Panc1 (cell line): ENCODE measurements at regions not wholly inside any gene's neighbourhood (a gene's known extent, or its start where the extent isn't known, plus 50 kb on each side); places are given as distances from the start of the nearest gene placed in this dataset.

Source experiments
- ATAC-seq: fragments of 200-7000 bp; cut with Tn5 transposase; 2 replicates; pipeline ENCODE4 v1.9.1; 2020; ENCODE audit warnings: mild to moderate bottlenecking, moderate library complexity
- BruUV-seq: library from RNA; stranded (reverse); fragments of 400-500 nt; replicated peaks from 2 replicates; lab custom pipeline; 2021; lab: Mats Ljungman, UMichigan
- CTCF ChIA-PET: fragments of 300-600 bp; sonication (Branson Sonifier 250); formaldehyde crosslinking; loops from one replicate; lab custom pipeline; 2022; ENCODE audit warnings: antibody characterized with exemption; lab: Charles Lee
- POLR2A ChIA-PET: fragments of 300-600 bp; sonication (Branson Sonifier 250); formaldehyde crosslinking; loops from one replicate; lab custom pipeline; 2022; ENCODE audit warnings: antibody characterized with exemption; lab: Charles Lee
- DNase-seq: peaks from one replicate; pipeline ENCODE4 v3.0.0-alpha.2; 2010; ENCODE audit warnings: low read depth, low spot score
- H3K27ac ChIP-seq: 2 replicates; pipeline ENCODE4 v1.5.1; 2011; ENCODE audit warnings: mild to moderate bottlenecking, low read length, inconsistent platforms
- H3K27me3 ChIP-seq: fragments of 200-500 bp; sonication (Bioruptor generic); 2 replicates; pipeline ENCODE4 v1.6.0; 2014; ENCODE audit warnings: low read length, inconsistent platforms; ENCODE audit not compliant: control insufficient read depth, insufficient read depth
- H3K36me3 ChIP-seq: fragments of 200-500 bp; sonication (Bioruptor generic); 2 replicates; pipeline ENCODE4 v1.5.1; 2014; ENCODE audit warnings: inconsistent platforms, mild to moderate bottlenecking, low read length, moderate library complexity; ENCODE audit not compliant: control insufficient read depth, insufficient read depth
- H3K4me1 ChIP-seq: 2 replicates; pipeline ENCODE4 v1.5.1; 2011; ENCODE audit warnings: inconsistent platforms, mild to moderate bottlenecking, low read length, moderate library complexity; ENCODE audit not compliant: control insufficient read depth, insufficient read depth
- H3K4me3 ChIP-seq, 2 experiments: 2 replicates each; pipeline ENCODE4 v1.5.1; 2011 to 2012; ENCODE audit warnings: low read depth in 2 of 2, low read length in 2 of 2, mild to moderate bottlenecking in 2 of 2, inconsistent platforms in 1 of 2, moderate library complexity in 1 of 2
- H3K9me3 ChIP-seq: fragments of 200-500 bp; sonication (Bioruptor generic); 2 replicates; pipeline ENCODE4 v1.5.1; 2014; ENCODE audit warnings: low read depth, mild to moderate bottlenecking, inconsistent platforms, low read length, moderate library complexity; ENCODE audit not compliant: control insufficient read depth, insufficient read depth
- CTCF ChIP-seq: fragments of 450-650 bp; IDR thresholded peaks from 2 replicates; pipeline ENCODE4 v1.5.1; 2017; ENCODE audit warnings: mild to moderate bottlenecking
- POLR2AphosphoS5 ChIP-seq: IDR thresholded peaks from 2 replicates; pipeline ENCODE4 v1.6.1; 2012; ENCODE audit warnings: mild to moderate bottlenecking, low read depth, low read length, moderate library complexity
- REST ChIP-seq, 2 experiments: IDR thresholded peaks; 2 replicates each; pipeline ENCODE4 v1.6.1; 2011 to 2012; ENCODE audit warnings: low read depth in 2 of 2, control low read depth in 1 of 2, low read length in 1 of 2, mild to moderate bottlenecking in 1 of 2, moderate library complexity in 1 of 2; ENCODE audit not compliant: insufficient read depth in 1 of 2
- SIN3A ChIP-seq: IDR thresholded peaks from 2 replicates; pipeline ENCODE4 v1.6.1; 2012; ENCODE audit warnings: low read depth, mild to moderate bottlenecking, low read length, moderate library complexity, borderline replicate concordance; ENCODE audit not compliant: insufficient read depth
- TCF7L2 ChIP-seq: IDR thresholded peaks from 2 replicates; pipeline ENCODE4 v1.6.1; 2011; ENCODE audit warnings: mild to moderate bottlenecking, low read depth, low read length, inconsistent platforms
- in situ Hi-C: cut with HindIII; loops from 2 replicates; pipeline ENCODE4 v1.10.0; 2016; ENCODE audit warnings: low sequenced_read_pairs, low pct_unique_long_range_greater_than_20kb
- intact Hi-C: fragments of 100-400 bp; cut with micrococcal nuclease; formaldehyde crosslinking; loops from one replicate; pipeline ENCODE4 v1.10.0; 2022; ENCODE audit not compliant: unreplicated experiment

GRCh38 chr2:241964133-241964532 lies 94.6 kb downstream of the RTP5 start:
- H3K36me3 ChIP-seq: no peaks in the 10 kb centered on the region
- in situ Hi-C loops: no loop called here
- intact Hi-C loops: no loop called here
- H3K9me3 ChIP-seq: no peaks in the 10 kb centered on the region
- H3K27me3 ChIP-seq: peaks cover 5% of the 10 kb centered on the region; the same call in 1 of the 2 replicates
- no TSS peak for BruUV-seq
- ChIA-PET POLR2A (interaction anchor here (0.7 kb wide), 1 partner anchor 74 kb away, joined by 6 read pairs; no protein-coding TSS in a partner anchor), CTCF (no interaction called here)
- DNase-seq (no peak), ATAC-seq (no peak)
- H3K4me1 ChIP-seq: peaks cover 3% of the 10 kb centered on the region
- no peak overlapping the region for H3K27ac ChIP-seq
- H3K4me3 ChIP-seq: no peak overlapping the region
- TF ChIP-seq CTCF: no peak
- no peak for TF ChIP-seq REST (IDR thresholded peaks at IDR 0.05; ENCODE audit: insufficient read depth in 1 of 2, low read depth in 2 of 2, low read length in 1 of 2)
- no peak for TF ChIP-seq POLR2AphosphoS5
- no peak for TF ChIP-seq SIN3A
- no peak for TF ChIP-seq TCF7L2

- H3K36me3 ChIP-seq: no peaks in the 10 kb centered on the region
- TF ChIP-seq POLR2AphosphoS5 (no peak), TCF7L2 (no peak), CTCF (no peak), REST (IDR thresholded peaks at IDR 0.05; ENCODE audit: insufficient read depth in 1 of 2, low read depth in 2 of 2, low read length in 1 of 2) (no peak), SIN3A (no peak)
- in situ Hi-C loops (no loop called here), intact Hi-C loops (no loop called here)
- H3K27me3 ChIP-seq: no peaks in the 10 kb centered on the region
- no TSS peak for BruUV-seq
- DNase-seq: peak; percentile 22
- peak; percentile 93 for ATAC-seq
- H3K27ac ChIP-seq: 0 out of 2 replicates have a peak overlapping the region, but pooled peaks have one; percentile 1
- H3K9me3 ChIP-seq: no peaks in the 10 kb centered on the region
- ChIA-PET CTCF (no interaction called here), POLR2A (no interaction called here)
- H3K4me3 ChIP-seq: peak overlapping the region; percentile 0 to 52; a peak in 3 of 4 replicates
- peaks cover 3% of the 10 kb centered on the region for H3K4me1 ChIP-seq
These were observed 96.4 kb downstream of the RTP5 start for GRCh38 chr2:241965931-241966412.
